Brain microvascular endothelial cell (primary cell): ENCODE measurements at regions not wholly inside any gene's neighbourhood (a gene's known extent, or its start where the extent isn't known, plus 50 kb on each side); places are given as distances from the start of the nearest gene placed in this dataset.

Source experiments
- DNase-seq: peaks from one replicate; pipeline ENCODE4 v3.0.0-alpha.2; 2020
- H3K27ac ChIP-seq: fragments of 250-450 bp; sonication (Bioruptor Pico); 2 replicates; pipeline ENCODE4 v1.5.1; 2020; ENCODE audit warnings: mild to moderate bottlenecking, moderate library complexity
- H3K27me3 ChIP-seq: fragments of 250-450 bp; sonication (Bioruptor Pico); replicated peaks from 2 replicates; pipeline ENCODE4 v1.5.1; 2020; ENCODE audit warnings: mild to moderate bottlenecking
- H3K36me3 ChIP-seq: fragments of 250-450 bp; sonication (Bioruptor Pico); replicated peaks from 2 replicates; pipeline ENCODE4 v1.5.1; 2020; ENCODE audit warnings: mild to moderate bottlenecking
- H3K4me3 ChIP-seq: 2 replicates; pipeline ENCODE4 v1.5.1; 2011; ENCODE audit warnings: low read depth, mild to moderate bottlenecking, control low read depth, low read length, moderate library complexity
- in situ Hi-C: cut with HindIII; loops from 2 replicates; pipeline ENCODE4 v1.10.0; 2017; ENCODE audit warnings: low sequenced_read_pairs, low pct_ligation_motif_present
- TF ChIP-seq, protein P1 (sequence below): IDR thresholded peaks from 2 replicates; pipeline ENCODE4 v1.5.1; 2011; ENCODE audit warnings: low read depth, mild to moderate bottlenecking, moderate library complexity, low read length, control low read depth, inconsistent platforms; ENCODE audit errors: missing control alignments

DNA sequence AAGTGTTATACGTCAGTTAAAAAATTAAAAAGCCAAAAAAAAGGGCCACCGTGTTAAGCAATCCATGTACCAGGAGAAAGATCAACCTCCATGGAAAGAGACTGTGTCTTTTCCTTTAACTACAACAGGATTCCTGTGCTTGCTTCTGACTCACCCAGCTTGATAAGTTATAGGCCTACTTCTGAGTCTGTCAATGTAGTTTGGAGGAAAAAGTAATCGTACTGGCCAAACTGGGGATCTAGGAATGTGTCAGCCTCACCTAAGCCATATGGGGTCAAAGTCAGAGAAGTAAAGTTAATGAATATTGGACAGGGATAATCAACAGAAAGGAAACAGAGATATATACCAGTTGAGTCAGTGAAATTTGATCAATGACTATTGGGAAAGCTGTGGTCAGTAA is 470.8 kb upstream of the SLIT2 start:
- Histone ChIP-seq H3K4me3 (no peak overlapping the region), H3K27ac (no peak overlapping the region), H3K27me3 (no peaks in the 10 kb centered on the region), H3K36me3 (no peaks in the 10 kb centered on the region)
- TF ChIP-seq, protein P1, sequence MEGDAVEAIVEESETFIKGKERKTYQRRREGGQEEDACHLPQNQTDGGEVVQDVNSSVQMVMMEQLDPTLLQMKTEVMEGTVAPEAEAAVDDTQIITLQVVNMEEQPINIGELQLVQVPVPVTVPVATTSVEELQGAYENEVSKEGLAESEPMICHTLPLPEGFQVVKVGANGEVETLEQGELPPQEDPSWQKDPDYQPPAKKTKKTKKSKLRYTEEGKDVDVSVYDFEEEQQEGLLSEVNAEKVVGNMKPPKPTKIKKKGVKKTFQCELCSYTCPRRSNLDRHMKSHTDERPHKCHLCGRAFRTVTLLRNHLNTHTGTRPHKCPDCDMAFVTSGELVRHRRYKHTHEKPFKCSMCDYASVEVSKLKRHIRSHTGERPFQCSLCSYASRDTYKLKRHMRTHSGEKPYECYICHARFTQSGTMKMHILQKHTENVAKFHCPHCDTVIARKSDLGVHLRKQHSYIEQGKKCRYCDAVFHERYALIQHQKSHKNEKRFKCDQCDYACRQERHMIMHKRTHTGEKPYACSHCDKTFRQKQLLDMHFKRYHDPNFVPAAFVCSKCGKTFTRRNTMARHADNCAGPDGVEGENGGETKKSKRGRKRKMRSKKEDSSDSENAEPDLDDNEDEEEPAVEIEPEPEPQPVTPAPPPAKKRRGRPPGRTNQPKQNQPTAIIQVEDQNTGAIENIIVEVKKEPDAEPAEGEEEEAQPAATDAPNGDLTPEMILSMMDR: no peak
- in situ Hi-C loops: no loop called here
- DNase-seq: no peak

DNA sequence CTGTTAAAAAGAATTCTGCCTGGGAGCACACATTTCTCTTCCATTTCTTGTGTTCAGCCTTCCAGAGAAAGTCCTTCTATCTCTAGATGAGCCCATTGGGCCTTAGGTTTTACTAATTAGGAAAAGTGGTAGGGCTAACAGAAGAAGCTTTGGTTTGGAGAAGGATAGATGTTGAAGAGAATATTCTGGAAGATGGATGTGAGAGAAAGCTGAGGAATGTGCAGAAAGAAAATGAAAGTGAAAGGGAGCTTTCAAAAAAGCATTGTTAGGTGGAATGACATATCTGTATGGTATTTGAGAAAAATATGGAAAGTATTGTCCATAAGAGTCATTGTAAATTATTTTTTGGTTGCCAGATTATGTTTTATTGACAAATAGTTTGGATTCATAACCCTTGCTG is 474.8 kb upstream of the SLIT2 start:
- Histone ChIP-seq H3K36me3 (no peaks in the 10 kb centered on the region), H3K4me3 (no peak overlapping the region), H3K27me3 (no peaks in the 10 kb centered on the region), H3K27ac (peak overlapping the region; percentile 77)
- in situ Hi-C loops: no loop called here
- DNase-seq: no peak
- TF ChIP-seq, protein P1: no peak

DNA sequence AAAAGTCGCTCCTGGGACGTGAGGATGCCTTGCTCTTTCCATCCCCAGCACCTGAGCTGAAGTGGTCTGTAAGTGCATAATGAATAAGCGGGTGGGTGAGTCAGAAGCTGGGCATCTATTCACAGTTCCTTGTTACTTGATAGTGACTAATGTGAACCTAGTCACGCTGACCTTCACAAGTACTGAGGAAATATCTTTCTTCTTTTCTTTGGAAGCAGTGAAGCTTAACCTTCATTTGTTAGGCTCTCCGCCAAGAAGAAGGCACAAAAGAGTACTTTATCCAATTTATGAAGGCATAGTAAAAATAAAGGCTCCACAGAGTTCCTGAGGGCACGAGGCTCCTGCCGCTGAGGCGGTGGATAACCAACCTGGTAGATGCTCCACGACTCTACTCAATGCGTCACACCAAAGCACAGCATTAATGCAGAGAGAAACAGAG is 475.7 kb upstream of the SLIT2 start:
- H3K27ac ChIP-seq: peak overlapping the region; percentile 77
- peak overlapping the region; percentile 17 for H3K4me3 ChIP-seq
- peak; percentile 95 for DNase-seq
- no peaks in the 10 kb centered on the region for H3K36me3 ChIP-seq
- TF ChIP-seq, protein P1: no peak
- no peaks in the 10 kb centered on the region for H3K27me3 ChIP-seq
- in situ Hi-C loops: no loop called here

DNA sequence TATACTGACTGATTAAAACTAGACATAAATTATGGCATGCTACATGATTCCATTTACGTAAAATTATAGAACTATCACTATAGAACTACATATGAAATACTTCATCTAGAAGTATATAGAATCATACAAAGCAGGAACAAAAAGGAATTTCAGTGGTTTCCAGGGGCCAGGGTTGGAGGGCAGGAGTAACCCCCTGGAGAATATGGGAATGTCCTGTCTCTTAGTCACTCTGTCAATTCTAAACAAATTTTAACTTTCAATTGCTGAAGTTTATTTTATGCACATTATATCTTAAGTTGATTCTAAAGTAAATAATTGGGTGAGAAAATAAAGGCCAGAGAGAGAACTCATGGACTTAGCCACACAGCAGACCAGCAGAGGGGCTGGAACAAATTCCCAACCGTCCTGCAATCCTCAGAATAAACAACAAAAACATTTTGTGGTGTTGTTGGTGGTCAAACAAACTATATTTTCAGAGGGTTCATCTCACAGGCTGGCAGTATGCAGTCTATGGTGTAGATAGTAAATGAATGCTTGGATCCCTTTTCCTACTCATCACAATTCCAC is 476.9 kb upstream of the SLIT2 start:
- TF ChIP-seq, protein P1: no peak
- Histone ChIP-seq H3K4me3 (no peak overlapping the region), H3K27ac (peak overlapping the region; percentile 77), H3K36me3 (no peaks in the 10 kb centered on the region), H3K27me3 (no peaks in the 10 kb centered on the region)
- in situ Hi-C loops: no loop called here
- peak; percentile 24 for DNase-seq

DNA sequence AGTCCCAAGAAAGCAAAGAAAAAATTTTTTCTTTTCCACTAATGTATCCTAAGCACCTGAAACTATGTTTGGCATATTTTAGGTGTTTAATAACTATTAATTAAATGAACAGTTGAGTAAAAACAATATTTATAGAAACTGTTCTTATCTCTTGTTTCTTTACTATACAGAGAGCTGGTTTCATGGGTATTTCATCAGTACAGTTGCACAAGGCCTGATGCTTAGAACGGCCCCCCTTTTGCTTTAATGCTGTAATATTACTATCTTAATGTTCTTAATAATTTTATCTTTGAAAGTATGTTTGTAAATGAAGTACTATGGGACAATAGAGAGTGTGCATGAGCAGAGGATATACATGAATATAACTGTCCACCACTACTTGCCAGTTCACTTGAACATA is 479.1 kb upstream of the SLIT2 start:
- DNase-seq: no peak
- TF ChIP-seq, protein P1: no peak
- in situ Hi-C loops: no loop called here
- H3K36me3 ChIP-seq: no peaks in the 10 kb centered on the region
- no peak overlapping the region for H3K27ac ChIP-seq
- H3K27me3 ChIP-seq: no peaks in the 10 kb centered on the region
- no peak overlapping the region for H3K4me3 ChIP-seq

DNA sequence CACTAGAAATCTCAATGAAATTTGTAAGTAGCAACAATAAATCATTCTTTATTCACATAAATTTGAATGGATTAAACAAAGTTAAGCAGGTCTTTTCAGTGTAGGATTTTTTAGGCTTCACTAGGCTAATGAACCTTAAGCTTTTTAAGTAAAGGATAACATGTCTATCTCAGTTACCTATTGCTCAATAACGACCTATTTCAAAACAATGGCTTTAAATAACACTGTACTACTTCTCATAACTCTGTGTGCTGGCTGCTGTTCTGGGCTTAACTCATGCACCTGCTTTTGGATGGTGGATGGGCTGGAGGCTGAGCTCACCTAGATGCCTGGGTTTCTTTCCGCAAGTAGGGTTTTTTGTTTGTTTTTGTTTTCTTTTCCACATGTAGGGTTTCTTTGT is 495.0 kb upstream of the SLIT2 start:
- TF ChIP-seq, protein P1: no peak
- no peak for DNase-seq
- no peaks in the 10 kb centered on the region for H3K27me3 ChIP-seq

More for the DNA sequence above, 495.0 kb upstream of the SLIT2 start:
- Histone ChIP-seq H3K4me3 (no peak overlapping the region), H3K27ac (no peak overlapping the region), H3K36me3 (no peaks in the 10 kb centered on the region)
- in situ Hi-C loops: no loop called here
